22Rv1 (cell line): ENCODE measurements at regions not wholly inside any gene's neighbourhood (a gene's known extent, or its start where the extent isn't known, plus 50 kb on each side); places are given as distances from the start of the nearest gene placed in this dataset.

Source experiments
- CTCF ChIP-seq: fragments of 450-650 bp; IDR thresholded peaks from 2 replicates; pipeline ENCODE4 v1.5.1; 2017; ENCODE audit warnings: mild to moderate bottlenecking
- ZFX ChIP-seq: fragments of 450-650 bp; IDR thresholded peaks from 2 replicates; pipeline ENCODE4 v1.6.1; 2017; ENCODE audit warnings: antibody characterized with exemption, borderline replicate concordance

- no peak for TF ChIP-seq CTCF
- TF ChIP-seq ZFX: no peak
These were observed 382.6 kb upstream of the DCN start for GRCh38 chr12:91565246-91565645.
